RWPE2 (cell line): ENCODE measurements at regions not wholly inside any gene's neighbourhood (a gene's known extent, or its start where the extent isn't known, plus 50 kb on each side); places are given as distances from the start of the nearest gene placed in this dataset.

ENCODE experiments used
- ATAC-seq: fragments of 200-7000 bp; cut with Tn5 transposase; 3 replicates; pipeline ENCODE4 v1.9.1; 2021; ENCODE audit warnings: low read depth
- DNase-seq: peaks from one replicate; pipeline ENCODE4 v3.0.0-alpha.2; 2020; ENCODE audit warnings: low spot score
- H3K27ac ChIP-seq: fragments of 450-650 bp; 2 replicates; pipeline ENCODE4 v1.5.1; 2017; ENCODE audit warnings: mild to moderate bottlenecking; ENCODE audit not compliant: poor library complexity, severe bottlenecking
- H3K27me3 ChIP-seq: fragments of 250-450 bp; sonication (Bioruptor Pico); 2 replicates; pipeline ENCODE4 v1.5.1; 2021; ENCODE audit warnings: mild to moderate bottlenecking, moderate library complexity; ENCODE audit not compliant: insufficient read depth, poor library complexity, severe bottlenecking
- H3K36me3 ChIP-seq: fragments of 250-450 bp; sonication (Bioruptor Pico); 2 replicates; pipeline ENCODE4 v1.5.1; 2020; ENCODE audit warnings: low read depth, mild to moderate bottlenecking, moderate library complexity
- H3K4me1 ChIP-seq: fragments of 250-450 bp; sonication (Bioruptor Pico); 2 replicates; pipeline ENCODE4 v1.5.1; 2021; ENCODE audit warnings: mild to moderate bottlenecking, moderate library complexity; ENCODE audit not compliant: insufficient read depth, poor library complexity, severe bottlenecking
- H3K4me3 ChIP-seq: fragments of 250-450 bp; sonication (Bioruptor Pico); 2 replicates; pipeline ENCODE4 v1.5.1; 2021; ENCODE audit warnings: mild to moderate bottlenecking, moderate library complexity; ENCODE audit not compliant: severe bottlenecking
- H3K9me3 ChIP-seq: fragments of 250-450 bp; sonication (Bioruptor Pico); 2 replicates; pipeline ENCODE4 v1.5.1; 2021; ENCODE audit warnings: mild to moderate bottlenecking, moderate library complexity; ENCODE audit not compliant: severe bottlenecking
- CTCF ChIP-seq: fragments of 450-650 bp; IDR thresholded peaks from one replicate; pipeline ENCODE4 v1.5.1; 2017; ENCODE audit warnings: mild to moderate bottlenecking, moderate library complexity; ENCODE audit not compliant: poor library complexity, severe bottlenecking

- no peaks in the 10 kb centered on the region for H3K27me3 ChIP-seq
- no peaks in the 10 kb centered on the region for H3K4me1 ChIP-seq
- no peak for TF ChIP-seq CTCF
- H3K4me3 ChIP-seq: no peak overlapping the region
- DNase-seq: no peak
- no peak overlapping the region for H3K27ac ChIP-seq
- H3K36me3 ChIP-seq: no peaks in the 10 kb centered on the region
- ATAC-seq: no peak
- H3K9me3 ChIP-seq: no peaks in the 10 kb centered on the region
These were observed 276.3 kb downstream of the MATN1 start for GRCh38 chr1:30447080-30447479.

- Histone ChIP-seq H3K4me3 (no peak overlapping the region), H3K9me3 (no peaks in the 10 kb centered on the region), H3K36me3 (no peaks in the 10 kb centered on the region), H3K4me1 (no peaks in the 10 kb centered on the region), H3K27ac (no peak overlapping the region), H3K27me3 (no peaks in the 10 kb centered on the region)
- TF ChIP-seq CTCF: no peak
- ATAC-seq (no peak), DNase-seq (no peak)
These were observed 276.9 kb downstream of the MATN1 start for GRCh38 chr1:30446508-30446907.

DNA sequence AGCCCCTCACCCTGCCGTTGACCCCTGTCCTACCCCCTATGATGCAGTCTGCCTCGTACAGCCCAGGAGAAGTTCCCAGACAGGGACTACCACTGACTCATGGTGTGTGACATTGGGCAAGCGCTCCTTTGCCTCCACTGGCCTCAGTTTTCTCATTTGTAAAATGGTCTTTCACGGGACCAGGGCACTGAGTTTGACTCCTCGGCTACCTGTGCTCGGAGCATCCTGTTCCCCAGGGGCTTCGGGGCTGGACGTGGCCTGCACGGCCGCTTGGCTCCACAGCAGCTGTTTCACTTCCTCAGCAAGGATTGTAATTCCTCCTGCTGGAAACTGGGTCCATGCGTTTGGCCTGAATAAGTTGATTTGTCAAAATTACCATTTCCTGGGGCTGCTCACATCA is 277.3 kb downstream of the MATN1 start:
- TF ChIP-seq CTCF: no peak
- H3K9me3 ChIP-seq: no peaks in the 10 kb centered on the region
- no peaks in the 10 kb centered on the region for H3K27me3 ChIP-seq
- DNase-seq (no peak), ATAC-seq (no peak)
- H3K4me1 ChIP-seq: no peaks in the 10 kb centered on the region
- H3K27ac ChIP-seq: no peak overlapping the region
- no peak overlapping the region for H3K4me3 ChIP-seq
- no peaks in the 10 kb centered on the region for H3K36me3 ChIP-seq

GRCh38 chr1:30445449-30445848 is 277.9 kb downstream of the MATN1 start:
- no peaks in the 10 kb centered on the region for H3K9me3 ChIP-seq
- TF ChIP-seq CTCF: no peak
- ATAC-seq (no peak), DNase-seq (no peak)
- no peak overlapping the region for H3K27ac ChIP-seq
- no peaks in the 10 kb centered on the region for H3K27me3 ChIP-seq
- no peaks in the 10 kb centered on the region for H3K36me3 ChIP-seq
- H3K4me1 ChIP-seq: no peaks in the 10 kb centered on the region
- no peak overlapping the region for H3K4me3 ChIP-seq

DNA sequence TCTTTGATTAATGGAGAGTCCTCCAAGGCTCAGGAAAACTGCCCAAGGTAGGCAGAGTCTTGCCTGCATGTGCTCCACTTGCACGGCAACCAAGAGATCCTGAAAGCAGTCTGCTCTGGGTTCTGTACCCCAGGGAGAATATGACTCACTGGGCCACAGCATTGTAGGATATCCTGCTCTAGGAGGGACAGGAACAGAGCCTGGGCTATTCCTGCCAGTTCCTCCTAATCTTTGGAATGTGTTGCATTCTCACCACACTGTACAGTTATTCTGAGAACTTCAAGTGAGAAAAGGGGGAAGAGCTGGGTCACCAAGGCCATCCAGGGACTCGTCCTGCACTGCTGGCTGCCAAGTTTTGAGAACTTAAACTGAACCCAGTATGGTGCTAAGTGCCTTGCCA is 278.5 kb downstream of the MATN1 start:
- H3K9me3 ChIP-seq: no peaks in the 10 kb centered on the region
- no peaks in the 10 kb centered on the region for H3K27me3 ChIP-seq
- H3K4me3 ChIP-seq: no peak overlapping the region
- ATAC-seq: no peak
- no peaks in the 10 kb centered on the region for H3K4me1 ChIP-seq
- no peak overlapping the region for H3K27ac ChIP-seq
- DNase-seq: no peak
- TF ChIP-seq CTCF: no peak
- H3K36me3 ChIP-seq: no peaks in the 10 kb centered on the region
